GM19463 (cell line): ENCODE measurements at regions not wholly inside any gene's neighbourhood (a gene's known extent, or its start where the extent isn't known, plus 50 kb on each side); places are given as distances from the start of the nearest gene placed in this dataset.

Experiments
- ATAC-seq: cut with Tn5 transposase; IDR thresholded peaks from one replicate; pipeline ENCODE4 v1.9.1; 2021; ENCODE audit warnings: mild to moderate bottlenecking, moderate library complexity; ENCODE audit not compliant: unreplicated experiment

GRCh38 chr1:29547300-29547699 lies 311.0 kb downstream of the PTPRU start:
- ATAC-seq = no peak

GRCh38 chr1:29546496-29546895 lies 310.2 kb downstream of the PTPRU start:
- ATAC-seq = no peak

- no peak for ATAC-seq
Observed at GRCh38 chr1:29544406-29544805, 308.1 kb downstream of the PTPRU start.

- no peak for ATAC-seq
Observed at GRCh38 chr1:29543586-29543985, 307.3 kb downstream of the PTPRU start.

- no peak for ATAC-seq
Observed at GRCh38 chr1:29542548-29542947, 306.2 kb downstream of the PTPRU start.

GRCh38 chr1:29541631-29542030 lies 305.3 kb downstream of the PTPRU start:
- no peak for ATAC-seq

- ATAC-seq = no peak
Observed at GRCh38 chr1:29540801-29541357, 304.6 kb downstream of the PTPRU start.

- ATAC-seq = no peak
Observed at GRCh38 chr1:29539971-29540370, 303.6 kb downstream of the PTPRU start.

GRCh38 chr1:29538586-29538985 lies 302.3 kb downstream of the PTPRU start:
- ATAC-seq = no peak

GRCh38 chr1:29532751-29533150 lies 296.4 kb downstream of the PTPRU start:
- no peak for ATAC-seq

GRCh38 chr1:29532285-29532684 lies 296.0 kb downstream of the PTPRU start:
- no peak for ATAC-seq

GRCh38 chr1:29531596-29531995 lies 295.3 kb downstream of the PTPRU start:
- ATAC-seq = no peak

- ATAC-seq = no peak
Observed at GRCh38 chr1:29529677-29530278, 293.5 kb downstream of the PTPRU start.

GRCh38 chr1:29527314-29528004 lies 291.1 kb downstream of the PTPRU start:
- ATAC-seq = no peak

- ATAC-seq = no peak
Observed at GRCh38 chr1:29525941-29526340, 289.6 kb downstream of the PTPRU start.

- ATAC-seq = no peak
Observed at GRCh38 chr1:29524285-29525065, 288.2 kb downstream of the PTPRU start.

- no peak for ATAC-seq
Observed at GRCh38 chr1:29523576-29523975, 287.3 kb downstream of the PTPRU start.

- ATAC-seq = no peak
Observed at GRCh38 chr1:29523136-29523535, 286.8 kb downstream of the PTPRU start.

- ATAC-seq = no peak
Observed at GRCh38 chr1:29521811-29522580, 285.7 kb downstream of the PTPRU start.

- no peak for ATAC-seq
Observed at GRCh38 chr1:29521438-29521715, 285.1 kb downstream of the PTPRU start.
